HEK293 (cell line): ENCODE measurements at regions not wholly inside any gene's neighbourhood (a gene's known extent, or its start where the extent isn't known, plus 50 kb on each side); places are given as distances from the start of the nearest gene placed in this dataset.
A peak's percentile ranks its signal among the peaks of the same experiment; 100 is the strongest.

Source experiments
- CTCF ChIA-PET: fragments of 350-600 bp; formaldehyde crosslinking; extraction: SDS; loops from one replicate; lab custom pipeline; 2021; ENCODE audit warnings: antibody characterized with exemption; lab: Yijun Ruan, JAX
- POLR2A ChIA-PET: fragments of 300-600 bp; formaldehyde crosslinking; extraction: SDS; loops from one replicate; lab custom pipeline; 2020; ENCODE audit warnings: antibody characterized with exemption, inconsistent platforms; lab: Yijun Ruan, JAX
- H3K27ac ChIP-seq: fragments of 200-500 bp; sonication (Bioruptor generic); 2 replicates; pipeline ENCODE4 v1.5.1; 2014; ENCODE audit warnings: low read depth, low read length, control low read depth, inconsistent platforms; ENCODE audit errors: extremely low read depth
- H3K36me3 ChIP-seq, 2 experiments: fragments of 200-500 bp in 1 of 2; sonication (Bioruptor generic) in 1 of 2; 1 replicate in 1 of 2; 2 replicates in 1 of 2; pipeline ENCODE4 v1.5.1; 2014 to 2017; ENCODE audit warnings: inconsistent platforms in 2 of 2, low read length in 2 of 2; ENCODE audit not compliant: control insufficient read depth in 2 of 2, insufficient read depth in 1 of 2
- H3K4me1 ChIP-seq: fragments of 200-500 bp; sonication (Bioruptor generic); 2 replicates; pipeline ENCODE4 v1.5.1; 2014; ENCODE audit warnings: mild to moderate bottlenecking, low read length, inconsistent platforms; ENCODE audit not compliant: control insufficient read depth, insufficient read depth
- H3K4me3 ChIP-seq: 2 replicates; pipeline ENCODE4 v1.5.1; 2011; ENCODE audit warnings: low read depth, mild to moderate bottlenecking, control low read depth, low read length, moderate library complexity
- H3K9me3 ChIP-seq: fragments of 200-500 bp; sonication (Bioruptor generic); 2 replicates; pipeline ENCODE4 v1.5.1; 2014; ENCODE audit warnings: low read depth, low read length, inconsistent platforms; ENCODE audit not compliant: control insufficient read depth, insufficient read depth
- EGR2 ChIP-seq: fragments of 450-650 bp; formaldehyde crosslinking; IDR thresholded peaks from 2 replicates; pipeline ENCODE4 v1.5.1; 2016; ENCODE audit warnings: low read depth, missing biosample characterization, missing genetic modification characterization
- GLI4 ChIP-seq: fragments of 450-650 bp; formaldehyde crosslinking; IDR thresholded peaks from 2 replicates; pipeline ENCODE4 v1.5.1; 2016; ENCODE audit warnings: missing biosample characterization, missing genetic modification characterization
- HOXA7 ChIP-seq: sonication (generic); formaldehyde crosslinking; IDR thresholded peaks from 2 replicates; pipeline ENCODE4 v1.8.1; 2022; ENCODE audit warnings: missing genetic modification reagents, borderline replicate concordance
- PATZ1 ChIP-seq: fragments of 450-650 bp; formaldehyde crosslinking; IDR thresholded peaks from 2 replicates; pipeline ENCODE4 v1.5.1; 2016; ENCODE audit warnings: missing biosample characterization, missing genetic modification characterization
- PRDM4 ChIP-seq: fragments of 450-650 bp; formaldehyde crosslinking; IDR thresholded peaks from 2 replicates; pipeline ENCODE4 v1.5.1; 2017; ENCODE audit warnings: missing biosample characterization, missing genetic modification characterization
- SP7 ChIP-seq: fragments of 450-650 bp; formaldehyde crosslinking; IDR thresholded peaks from 2 replicates; pipeline ENCODE4 v1.5.1; 2016; ENCODE audit warnings: missing biosample characterization, missing genetic modification characterization
- ZFP37 ChIP-seq: fragments of 450-650 bp; formaldehyde crosslinking; IDR thresholded peaks from 2 replicates; pipeline ENCODE4 v1.5.1; 2016; ENCODE audit warnings: missing biosample characterization, missing genetic modification characterization
- ZIC2 ChIP-seq: fragments of 450-650 bp; formaldehyde crosslinking; IDR thresholded peaks from 2 replicates; pipeline ENCODE4 v1.5.1; 2016; ENCODE audit warnings: missing biosample characterization, missing genetic modification characterization
- ZNF202 ChIP-seq: fragments of 450-650 bp; formaldehyde crosslinking; IDR thresholded peaks from 2 replicates; pipeline ENCODE4 v1.5.1; 2016; ENCODE audit warnings: missing biosample characterization, missing genetic modification characterization, borderline replicate concordance
- ZNF23 ChIP-seq: fragments of 450-650 bp; formaldehyde crosslinking; IDR thresholded peaks from 2 replicates; pipeline ENCODE4 v1.5.1; 2016; ENCODE audit warnings: missing biosample characterization, missing genetic modification characterization, borderline replicate concordance
- ZNF266 ChIP-seq: fragments of 450-650 bp; formaldehyde crosslinking; IDR thresholded peaks from 2 replicates; pipeline ENCODE4 v1.5.1; 2016; ENCODE audit warnings: missing biosample characterization, missing genetic modification characterization, low read depth
- ZNF324 ChIP-seq: fragments of 450-650 bp; formaldehyde crosslinking; IDR thresholded peaks from 2 replicates; pipeline ENCODE4 v1.5.1; 2016; ENCODE audit warnings: missing biosample characterization, missing genetic modification characterization
- ZNF394 ChIP-seq: fragments of 450-650 bp; formaldehyde crosslinking; IDR thresholded peaks from 2 replicates; pipeline ENCODE4 v1.5.1; 2016; ENCODE audit warnings: missing biosample characterization, missing genetic modification characterization, mild to moderate bottlenecking, moderate library complexity, borderline replicate concordance
- ZNF501 ChIP-seq: fragments of 450-650 bp; formaldehyde crosslinking; IDR thresholded peaks from 2 replicates; pipeline ENCODE4 v1.5.1; 2016; ENCODE audit warnings: missing biosample characterization, missing genetic modification characterization
- ZNF513 ChIP-seq: fragments of 450-650 bp; IDR thresholded peaks from 2 replicates; pipeline ENCODE4 v1.5.1; 2018; ENCODE audit warnings: missing biosample characterization, missing genetic modification characterization
- ZNF549 ChIP-seq: fragments of 450-650 bp; IDR thresholded peaks from 2 replicates; pipeline ENCODE4 v1.5.1; 2018; ENCODE audit warnings: missing biosample characterization, missing genetic modification characterization, mild to moderate bottlenecking, inconsistent platforms, moderate library complexity
- ZNF555 ChIP-seq: fragments of 450-650 bp; formaldehyde crosslinking; conservative IDR thresholded peaks from 2 replicates; pipeline ENCODE4 v1.5.1; 2017; ENCODE audit warnings: missing biosample characterization, mild to moderate bottlenecking, missing genetic modification characterization, inconsistent platforms
- ZNF629 ChIP-seq: fragments of 450-650 bp; formaldehyde crosslinking; IDR thresholded peaks from 2 replicates; pipeline ENCODE4 v1.5.1; 2017; ENCODE audit warnings: missing biosample characterization, missing genetic modification characterization
- ZNF707 ChIP-seq: fragments of 450-650 bp; formaldehyde crosslinking; IDR thresholded peaks from 2 replicates; pipeline ENCODE4 v1.5.1; 2016; ENCODE audit warnings: missing biosample characterization, missing genetic modification characterization
- ZNF747 ChIP-seq: fragments of 450-650 bp; formaldehyde crosslinking; IDR thresholded peaks from 2 replicates; pipeline ENCODE4 v1.5.1; 2016; ENCODE audit warnings: missing biosample characterization, missing genetic modification characterization
- ZNF777 ChIP-seq: fragments of 450-650 bp; formaldehyde crosslinking; IDR thresholded peaks from 2 replicates; pipeline ENCODE4 v1.5.1; 2017; ENCODE audit warnings: missing biosample characterization, missing genetic modification characterization, borderline replicate concordance
- ZSCAN4 ChIP-seq: fragments of 450-650 bp; formaldehyde crosslinking; IDR thresholded peaks from 2 replicates; pipeline ENCODE4 v1.5.1; 2017; ENCODE audit warnings: missing biosample characterization, missing genetic modification characterization

GRCh38 chr10:78915190-78915518 lies 153.6 kb upstream of the ZMIZ1 start (continued):
- TF ChIP-seq ZNF394 (tag by site-specific recombination) (no peak), SP7 (no peak), PATZ1 (tag by site-specific recombination) (no peak), ZNF23 (tag by site-specific recombination) (no peak), ZNF513 (no peak), ZNF707 (tag by site-specific recombination) (no peak)

DNA sequence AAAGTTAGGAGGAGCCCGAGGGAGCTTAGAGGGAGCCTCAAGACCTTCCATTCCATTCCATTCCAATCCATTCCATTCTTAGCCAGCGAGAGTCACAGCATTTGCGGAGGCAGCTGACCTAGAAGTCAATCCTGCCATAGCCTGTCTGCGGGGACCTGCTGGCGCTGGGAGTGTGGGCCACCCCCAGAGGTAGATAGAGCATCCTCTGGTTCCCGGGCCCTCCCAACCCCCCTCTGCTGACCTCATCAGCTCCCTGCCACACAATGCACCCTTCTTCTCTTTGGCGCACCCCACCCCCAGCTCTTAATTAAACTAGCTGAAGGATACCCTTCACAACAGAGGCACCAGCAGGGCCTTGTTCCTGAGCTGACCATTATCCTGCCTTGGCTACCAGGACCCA lies 152.5 kb upstream of the ZMIZ1 start:
- H3K36me3 ChIP-seq = no peaks in the 10 kb centered on the region
- POLR2A ChIA-PET = no interaction called here
- H3K4me1 ChIP-seq = no peaks in the 10 kb centered on the region

GRCh38 chr10:78919181-78919966 lies 149.4 kb upstream of the ZMIZ1 start:
- POLR2A ChIA-PET = interaction anchor here (0.6 kb wide), 1 partner anchor 506 kb away, joined by 3 read pairs; no protein-coding TSS in a partner anchor
- Histone ChIP-seq H3K9me3 (no peaks in the 10 kb centered on the region), H3K4me1 (no peaks in the 10 kb centered on the region), H3K4me3 (no peak overlapping the region), H3K36me3 (no peaks in the 10 kb centered on the region), H3K27ac (no peak overlapping the region)
- CTCF ChIA-PET = interaction anchor here (0.7 to 0.9 kb wide), 3 partner anchors 55 to 277 kb away, joined by 3 to 6 read pairs (median 3); no protein-coding TSS in a partner anchor
- TF ChIP-seq ZIC2 (tag by site-specific recombination) (peak; percentile 60), ZNF555 (no peak)
- TF ChIP-seq, all 188 proteins: peak for 1

More for the DNA sequence above, 152.5 kb upstream of the ZMIZ1 start:
- Histone ChIP-seq H3K27ac (no peak overlapping the region), H3K4me3 (no peak overlapping the region)
- TF ChIP-seq ZFP37 (no peak), HOXA7 (CRISPR knock-in tag) (no peak), ZNF266 (tag by site-specific recombination) (no peak), ZNF324 (no peak), GLI4 (tag by site-specific recombination) (no peak), ZNF777 (tag by site-specific recombination) (no peak)
- TF ChIP-seq, all 188 proteins: peak for 0
- CTCF ChIA-PET = interaction anchor here (0.6 to 1.3 kb wide), 2 partner anchors 77 to 286 kb away, joined by 4 read pairs; no protein-coding TSS in a partner anchor
- H3K9me3 ChIP-seq = no peaks in the 10 kb centered on the region

- ChIA-PET CTCF (no interaction called here), POLR2A (no interaction called here)
- H3K9me3 ChIP-seq = no peaks in the 10 kb centered on the region
- no peak overlapping the region for H3K4me3 ChIP-seq
- H3K27ac ChIP-seq = no peak overlapping the region
- no peaks in the 10 kb centered on the region for H3K36me3 ChIP-seq
- no peaks in the 10 kb centered on the region for H3K4me1 ChIP-seq
- TF ChIP-seq ZNF629 (no peak), ZNF202 (tag by site-specific recombination) (no peak), ZNF501 (tag by site-specific recombination) (no peak), EGR2 (tag by site-specific recombination) (peak; percentile 98), PRDM4 (no peak), ZNF747 (tag by site-specific recombination) (no peak), ZSCAN4 (tag by site-specific recombination) (no peak), ZNF549 (no peak)
These were observed 148.8 kb upstream of the ZMIZ1 start for GRCh38 chr10:78920011-78920410.
